ENCODE measurements at regions not wholly inside any gene's neighbourhood (a gene's known extent, or its start where the extent isn't known, plus 50 kb on each side); places are given as distances from the start of the nearest gene placed in this dataset.

DNA sequence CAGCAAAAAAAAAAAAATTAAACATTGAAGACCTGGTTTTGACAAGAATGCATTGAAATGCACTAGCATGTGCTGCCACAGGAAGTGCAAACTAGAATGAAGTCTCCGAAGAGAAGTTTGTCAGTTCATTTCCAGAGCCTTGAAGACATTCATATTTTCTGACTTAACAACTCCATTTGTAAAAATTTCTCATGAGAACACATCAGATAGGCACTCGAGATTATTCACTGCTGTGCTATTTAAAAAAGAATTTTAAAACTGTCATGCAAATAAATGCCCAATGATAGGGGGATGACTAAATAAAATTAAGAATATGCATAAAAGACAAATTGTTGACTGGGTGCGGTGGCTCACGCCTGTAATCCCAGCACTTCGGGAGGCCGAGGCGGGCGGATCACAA, 394.6 kb upstream of the JARID2 start:
- DNase-seq, result no peak

DNA sequence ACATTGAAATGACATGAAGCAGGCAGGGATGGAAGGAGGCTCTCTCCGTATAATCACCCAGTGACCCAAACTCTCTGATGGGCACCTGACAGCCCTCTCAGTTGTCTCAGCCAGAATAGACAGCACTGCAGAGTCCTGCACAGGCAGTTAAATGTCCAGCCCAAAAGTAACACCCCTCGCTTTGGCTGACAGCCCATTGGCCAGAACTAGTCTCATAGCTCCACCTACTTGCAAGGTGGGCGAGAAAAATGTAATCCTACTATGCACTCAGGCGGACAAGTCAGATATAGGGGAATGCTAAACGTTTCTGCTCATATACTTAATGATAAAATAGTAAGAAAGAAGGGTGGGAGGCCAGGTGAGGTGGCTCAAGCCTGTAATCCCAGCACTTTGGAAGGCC, 393.5 kb upstream of the JARID2 start:
- DNase-seq, result no peak

DNA sequence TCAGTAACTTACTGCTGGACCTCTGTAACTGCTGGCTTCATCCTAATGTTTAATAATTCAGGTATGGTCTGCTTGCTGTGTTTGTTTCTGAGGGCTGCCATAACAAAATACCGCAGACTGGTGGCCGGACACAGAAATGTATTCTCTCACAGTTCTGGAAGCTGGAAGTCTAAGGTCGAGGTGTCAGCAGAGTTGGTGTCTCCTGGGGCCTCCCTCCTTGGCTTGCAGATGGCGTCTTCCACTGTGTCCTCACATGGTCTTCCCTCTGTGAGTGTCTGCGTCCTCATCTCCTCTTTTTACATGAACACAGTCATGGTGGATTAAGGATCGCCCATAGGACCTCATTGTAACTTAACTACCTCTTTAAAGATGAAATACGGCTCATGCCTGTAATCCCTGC, 389.7 kb upstream of the JARID2 start:
- DNase-seq, result no peak

DNA sequence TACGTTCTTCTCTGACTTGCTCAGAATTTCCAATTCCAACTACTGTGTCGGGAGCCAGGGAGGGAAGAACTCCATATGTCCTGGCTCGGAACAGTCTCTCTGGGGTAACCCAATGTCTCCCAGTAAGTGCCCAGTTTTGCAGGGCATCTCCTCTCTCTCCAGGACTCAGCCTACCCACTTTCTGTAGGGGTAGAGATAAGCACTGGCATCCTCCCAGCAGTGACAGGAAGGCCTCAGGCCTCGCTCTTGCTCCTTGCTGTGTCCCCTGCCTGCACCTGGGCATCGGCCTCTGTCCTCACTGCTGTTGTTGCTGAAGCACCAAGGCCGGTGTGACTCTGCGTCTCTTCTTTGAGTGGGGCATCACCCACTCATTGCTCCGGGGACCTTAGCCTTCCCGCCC, 388.9 kb upstream of the JARID2 start:
- DNase-seq, result no peak

DNA sequence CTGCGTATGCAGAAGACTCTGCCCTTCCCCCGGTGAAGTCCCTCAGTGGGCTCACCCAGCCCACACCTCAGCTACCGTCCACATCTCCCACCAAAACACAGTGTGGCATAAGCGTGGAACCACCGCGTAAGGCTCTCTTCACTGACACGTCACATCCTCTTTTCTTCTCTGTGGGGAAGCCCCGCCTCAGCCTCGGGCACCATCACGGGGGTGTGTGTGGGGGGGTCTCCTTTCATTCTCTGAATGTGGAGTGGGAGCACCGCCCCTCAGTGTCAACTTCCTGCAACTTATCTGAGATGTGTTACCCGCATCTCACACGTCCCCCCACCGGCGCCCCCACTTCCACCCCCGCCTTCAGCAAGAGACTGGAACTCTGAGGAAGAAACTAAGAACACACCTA, 388.4 kb upstream of the JARID2 start:
- DNase-seq, result no peak

DNA sequence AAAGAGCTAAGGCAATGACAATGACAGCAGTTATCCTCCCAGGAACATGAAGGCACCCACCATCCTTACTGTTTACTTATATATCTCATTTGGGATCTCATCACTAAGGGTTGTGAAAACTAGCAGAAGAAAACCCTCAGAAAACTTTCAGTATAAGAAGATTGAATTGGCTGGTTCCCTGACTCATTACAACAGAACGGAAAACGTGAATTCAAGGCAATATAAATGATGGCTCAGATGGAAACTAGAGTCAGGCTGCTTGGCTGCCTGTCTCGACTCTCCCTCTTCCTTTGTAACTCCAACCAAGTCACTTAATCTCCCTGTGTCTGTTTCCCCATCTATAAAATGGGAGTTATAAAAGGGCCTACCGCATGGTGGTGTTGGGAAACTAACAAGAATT, 387.1 kb upstream of the JARID2 start:
- no peak for DNase-seq

DNA sequence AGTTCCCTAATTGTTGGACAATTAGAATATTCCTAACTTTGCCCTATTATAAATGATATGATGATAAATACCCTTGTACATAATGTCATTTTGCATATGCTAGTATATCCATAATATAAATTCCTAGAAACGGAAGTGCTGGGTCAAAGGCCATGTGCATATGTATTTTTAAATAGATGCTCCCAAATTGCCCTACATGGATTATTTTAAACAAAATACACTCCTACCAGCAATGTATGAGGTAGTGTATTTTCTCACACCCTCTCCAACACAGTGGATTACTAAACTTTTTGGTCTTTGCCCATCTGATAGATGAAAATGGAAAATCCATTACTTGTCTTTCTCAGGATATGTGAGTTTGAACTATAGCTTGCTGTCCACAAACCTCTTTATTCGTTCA, 385.1 kb upstream of the JARID2 start:
- no peak for DNase-seq

DNA sequence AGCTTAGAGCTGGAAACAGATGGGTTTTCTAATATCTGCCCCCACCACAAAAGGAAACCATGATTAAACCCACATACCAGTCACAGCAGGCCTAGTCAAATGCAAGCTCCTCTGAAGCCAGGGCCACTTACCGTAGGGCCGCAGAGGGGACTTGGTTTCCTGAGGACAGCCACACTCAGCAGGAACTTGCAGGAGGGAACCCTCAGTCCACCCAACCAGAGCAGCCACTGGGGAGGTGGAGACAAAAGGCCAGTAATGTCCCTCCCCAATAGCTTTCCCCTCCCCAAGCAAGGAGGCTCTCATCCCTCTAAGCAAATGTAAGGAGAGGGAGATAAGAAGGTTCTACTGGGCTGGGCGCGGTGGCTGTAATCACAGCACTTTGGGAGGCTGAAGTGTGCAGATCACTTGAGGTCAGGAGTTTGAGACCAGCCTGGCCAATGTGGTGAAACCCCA, 384.4 kb upstream of the JARID2 start:
- no peak for DNase-seq

DNA sequence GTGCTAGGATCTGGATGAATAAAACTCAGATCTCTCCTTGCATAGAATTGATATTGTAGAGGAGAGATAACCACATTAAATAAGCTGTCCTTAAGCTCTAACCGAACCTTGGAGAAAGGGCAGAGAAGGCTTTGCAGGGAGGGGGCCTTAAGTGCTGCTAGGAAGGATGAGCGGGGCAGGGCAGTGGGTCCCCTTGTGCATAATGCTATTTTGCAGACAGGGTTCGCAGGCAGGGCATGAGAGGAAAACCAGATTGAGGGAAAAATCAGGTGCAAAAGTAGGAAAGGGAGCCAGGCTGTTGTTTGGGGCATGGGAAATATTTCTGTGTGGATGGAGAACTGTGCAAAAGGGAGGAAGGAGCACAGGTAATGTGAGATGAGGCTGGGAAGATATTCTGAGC, 383.0 kb upstream of the JARID2 start:
- DNase-seq, result no peak

DNA sequence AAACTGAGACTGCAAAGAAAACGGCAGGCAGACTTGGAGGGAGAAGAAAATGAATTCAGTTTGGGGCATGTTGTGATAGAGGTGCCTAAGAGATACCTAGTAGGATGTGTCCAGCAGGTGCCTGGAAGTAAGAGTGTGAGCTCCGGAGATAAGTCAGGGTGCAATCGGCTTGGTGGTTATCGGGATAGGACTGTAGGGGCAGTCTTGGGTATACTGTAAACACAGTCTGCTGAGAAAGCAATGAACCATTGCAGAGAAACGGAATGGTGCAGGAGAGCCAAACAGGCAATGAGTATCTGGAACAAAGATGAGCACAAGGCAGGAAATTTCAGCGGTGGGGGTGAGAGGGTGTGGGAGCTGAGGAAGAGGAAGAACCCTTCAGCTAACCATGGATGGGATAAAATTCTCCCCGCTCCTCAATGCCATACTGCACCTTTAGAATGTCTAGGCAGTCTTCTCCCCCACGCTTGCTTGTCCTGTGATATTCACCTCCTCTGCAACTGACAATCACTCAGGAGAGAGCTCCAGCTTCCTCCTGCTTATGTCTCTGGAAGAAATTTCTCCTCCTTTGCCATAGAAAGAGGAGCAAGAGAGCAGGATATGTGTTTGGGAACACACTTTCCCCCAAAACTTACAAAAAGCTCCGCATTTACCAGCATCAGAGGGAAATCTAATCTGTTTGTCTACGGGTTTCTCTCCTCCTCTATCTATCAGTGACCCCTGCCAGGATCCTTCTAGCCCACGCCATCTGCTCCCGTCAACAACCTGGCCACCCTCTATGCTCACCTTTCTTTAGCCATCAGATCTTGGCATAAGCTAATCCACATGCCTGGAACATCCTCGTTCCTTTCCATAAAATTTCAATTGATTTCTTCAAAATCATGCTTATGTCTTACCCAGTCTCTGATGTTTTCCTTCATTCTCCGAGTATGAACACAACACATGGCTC, 381.7 kb upstream of the JARID2 start:
- no peak for DNase-seq

DNA sequence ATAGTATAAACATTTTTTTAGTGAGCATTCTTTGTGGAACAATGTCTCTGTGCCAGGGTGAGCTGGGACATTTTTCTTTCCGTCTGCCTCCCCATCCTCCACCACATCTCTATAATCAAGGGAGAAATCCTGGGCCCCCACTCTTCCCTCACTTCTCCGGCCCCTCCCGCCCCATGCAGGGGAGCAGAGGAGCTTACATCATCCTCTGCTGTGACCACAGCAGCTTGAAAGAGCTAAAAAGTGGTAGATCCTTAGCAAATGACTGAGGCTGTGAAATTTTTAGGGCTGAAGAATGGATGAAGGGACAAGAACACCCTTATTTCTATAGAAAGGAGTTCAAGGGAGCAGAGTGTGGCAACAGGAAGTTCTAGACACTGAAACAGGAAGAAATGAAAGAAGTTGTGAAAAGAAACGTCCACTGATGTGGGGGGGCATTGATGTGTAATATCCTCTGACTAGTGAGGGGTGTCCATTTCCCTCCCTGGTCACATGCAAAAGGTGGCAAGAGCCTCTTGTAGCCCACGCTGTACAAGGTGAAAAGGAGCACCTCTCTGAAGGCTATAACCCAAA, 380.3 kb upstream of the JARID2 start:
- no peak for DNase-seq

DNA sequence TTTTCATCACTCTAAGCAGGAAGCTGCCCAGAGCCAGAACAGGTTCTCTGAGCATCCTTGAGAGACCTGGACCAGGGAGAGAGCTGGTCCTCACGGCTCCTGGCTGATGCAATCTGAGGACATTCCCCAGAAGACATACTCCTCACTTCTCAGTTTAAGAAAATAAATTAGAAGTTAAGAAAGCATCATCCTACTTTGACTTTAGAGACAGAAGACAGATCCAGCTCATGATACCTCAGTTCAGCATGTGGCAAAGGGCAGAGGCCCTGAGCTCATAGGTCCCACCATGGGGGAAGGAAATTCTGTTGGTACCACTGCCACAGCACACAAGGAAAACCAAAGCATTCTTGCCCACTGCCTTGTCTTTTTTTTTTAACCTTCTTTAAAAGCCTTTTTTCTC, 378.1 kb upstream of the JARID2 start:
- no peak for DNase-seq

DNA sequence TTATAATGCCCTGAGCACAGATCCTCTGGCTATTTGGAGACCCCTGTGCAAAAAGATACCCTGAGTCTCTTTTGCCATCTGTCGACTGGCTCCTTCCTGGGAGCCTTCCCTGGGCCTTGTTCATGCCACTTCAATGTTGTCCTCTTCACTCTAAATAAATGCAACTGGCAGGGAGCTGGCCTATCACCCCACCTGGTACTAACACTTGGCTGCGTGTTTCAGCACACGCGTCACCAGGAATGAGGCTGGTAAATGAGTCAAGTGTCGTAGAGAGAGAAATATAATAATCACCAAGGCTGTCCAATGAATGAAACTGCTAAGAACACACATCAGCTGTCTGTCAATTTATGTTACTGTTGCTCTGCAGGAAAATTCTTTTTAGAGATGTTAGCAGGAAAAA, 374.6 kb upstream of the JARID2 start:
- no peak for DNase-seq

DNA sequence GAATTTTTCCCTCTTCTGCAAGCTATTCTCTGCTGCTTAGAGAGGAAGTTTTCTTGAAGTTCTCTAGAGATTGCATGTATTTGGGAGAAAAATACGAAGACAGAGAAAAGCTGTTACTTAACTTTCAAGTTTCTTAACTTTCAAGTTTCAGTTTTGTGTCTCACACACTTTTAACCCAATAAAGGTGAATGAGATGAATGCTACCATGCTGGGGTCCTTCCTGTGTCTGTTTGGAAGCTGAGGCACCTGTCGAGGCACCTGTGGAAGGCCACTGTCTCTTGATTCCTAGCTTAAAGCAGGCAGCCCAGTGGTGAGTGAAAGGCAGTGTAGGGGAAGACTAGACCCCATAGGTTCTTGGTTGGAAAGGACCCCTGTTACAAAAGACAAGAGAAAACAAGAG, 372.8 kb upstream of the JARID2 start:
- DNase-seq, result no peak

DNA sequence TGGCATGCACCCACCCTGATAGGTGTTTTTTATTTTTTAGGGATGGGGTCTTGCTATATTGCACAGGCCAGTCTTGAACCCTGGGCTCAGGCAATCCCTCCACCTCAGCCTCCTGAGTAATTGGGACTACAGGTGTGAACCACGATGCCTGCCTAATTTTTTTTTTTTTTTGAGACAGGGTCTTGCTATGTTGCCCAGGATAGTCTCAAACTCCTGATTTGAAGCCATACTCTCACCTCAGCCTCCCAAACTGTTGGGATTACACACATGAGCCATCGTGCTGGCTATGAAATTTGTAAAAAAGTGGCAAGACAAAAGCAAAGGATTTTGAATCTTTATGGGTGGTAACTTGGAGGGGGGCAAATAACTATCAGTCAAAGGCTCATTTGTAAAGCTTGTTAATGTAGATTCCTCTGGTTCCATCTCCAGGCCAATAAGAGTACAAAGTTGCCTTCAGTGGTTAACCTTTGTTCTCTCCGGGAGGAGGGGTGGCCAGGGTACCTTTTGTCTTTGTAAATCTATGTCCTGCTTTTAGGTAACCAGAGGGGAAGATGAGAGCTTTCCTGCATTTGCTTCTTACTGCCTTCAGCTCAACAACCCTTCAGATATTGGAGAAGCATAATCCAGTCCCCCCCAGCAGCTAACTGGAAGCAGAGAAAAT, 372.0 kb upstream of the JARID2 start:
- no peak for DNase-seq

DNA sequence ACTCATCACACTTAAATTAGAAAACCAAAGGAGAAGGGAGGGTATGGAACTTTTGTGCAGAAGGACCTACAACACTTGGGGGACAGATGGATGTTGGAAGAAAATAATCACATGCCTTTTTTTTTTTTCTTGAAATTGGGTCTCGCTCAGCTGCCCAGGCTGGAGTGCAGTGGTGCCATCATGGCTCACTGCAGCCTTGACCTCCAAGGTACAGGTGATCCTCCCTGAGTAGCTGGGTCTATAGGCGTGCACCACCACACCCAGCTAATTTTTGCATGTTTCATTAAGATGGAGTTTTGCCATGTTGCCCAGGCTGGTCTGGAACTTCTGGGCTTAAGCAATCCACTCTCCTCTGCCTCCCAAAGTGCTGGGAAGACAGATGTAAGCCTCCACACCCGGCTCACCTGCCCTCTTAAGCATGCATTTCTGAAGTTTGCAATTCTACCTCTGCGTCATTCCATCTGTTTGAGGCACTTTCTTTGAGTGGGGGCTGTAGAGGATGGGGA, 370.8 kb upstream of the JARID2 start:
- no peak for DNase-seq

DNA sequence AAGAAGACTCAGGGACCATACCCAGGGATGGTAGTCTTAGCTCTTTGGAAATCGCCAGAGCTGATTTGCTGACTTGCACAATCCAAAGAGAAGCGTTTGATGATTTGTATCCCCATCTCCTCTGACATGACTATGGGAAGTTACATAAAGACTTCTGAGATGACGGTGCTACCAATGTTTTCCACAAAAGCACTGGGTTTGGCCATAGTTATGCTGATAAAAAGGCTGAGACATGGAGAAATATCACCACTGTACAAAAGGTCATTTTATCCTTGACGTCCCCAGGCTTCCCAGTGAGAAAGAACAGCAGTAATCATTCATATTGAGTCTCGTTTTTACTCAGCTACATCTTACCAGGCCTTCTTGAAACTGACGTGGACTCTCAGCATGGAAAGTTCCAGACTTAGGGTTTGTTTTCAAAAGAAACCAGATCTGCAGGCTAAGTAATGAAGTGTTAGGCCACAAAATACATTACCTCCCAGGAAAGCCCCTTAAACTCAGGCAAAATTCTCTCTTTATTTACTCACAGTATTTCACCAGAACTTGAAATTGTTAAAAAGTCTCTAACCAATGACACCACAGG, 370.3 kb upstream of the JARID2 start:
- no peak for DNase-seq

DNA sequence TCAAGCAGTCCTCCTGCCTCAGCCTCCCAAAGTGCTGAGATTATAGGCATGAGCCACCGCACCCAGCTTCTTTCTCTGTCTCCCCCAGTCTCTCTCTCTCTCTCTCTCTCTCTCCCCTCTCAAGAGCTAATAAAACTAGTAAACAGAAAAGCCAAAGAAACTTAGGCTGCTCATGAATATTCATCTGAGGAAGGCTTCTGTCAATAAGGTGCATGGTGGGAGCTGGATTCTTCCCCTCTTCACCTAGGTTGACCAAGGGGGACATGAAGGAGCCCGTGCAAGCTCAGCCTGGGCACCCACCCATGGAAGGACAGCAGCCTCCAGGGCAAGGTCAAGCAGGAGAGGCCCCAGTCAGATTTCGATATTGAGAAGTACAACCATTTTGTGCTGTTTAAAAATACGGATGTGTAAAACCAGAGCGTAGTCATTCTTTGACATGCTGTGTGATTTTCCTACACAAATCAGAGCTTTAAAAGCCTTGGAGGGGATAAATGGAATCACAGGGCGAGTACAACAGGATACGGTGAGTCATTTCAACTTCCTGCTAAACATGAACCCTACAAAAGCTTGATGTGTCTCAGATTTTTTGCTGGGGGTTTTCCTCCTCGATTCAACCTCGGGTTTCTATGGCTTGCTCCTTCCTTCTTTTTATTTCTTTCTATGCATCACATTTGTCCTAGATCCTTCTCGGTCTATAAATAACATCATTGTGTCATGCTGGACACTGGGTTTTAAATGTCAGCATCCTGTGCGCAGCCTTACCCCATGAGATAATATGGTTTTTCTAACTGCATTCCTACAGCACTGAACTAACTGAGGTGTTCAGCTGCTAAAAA, 368.9 kb upstream of the JARID2 start:
- no peak for DNase-seq

DNA sequence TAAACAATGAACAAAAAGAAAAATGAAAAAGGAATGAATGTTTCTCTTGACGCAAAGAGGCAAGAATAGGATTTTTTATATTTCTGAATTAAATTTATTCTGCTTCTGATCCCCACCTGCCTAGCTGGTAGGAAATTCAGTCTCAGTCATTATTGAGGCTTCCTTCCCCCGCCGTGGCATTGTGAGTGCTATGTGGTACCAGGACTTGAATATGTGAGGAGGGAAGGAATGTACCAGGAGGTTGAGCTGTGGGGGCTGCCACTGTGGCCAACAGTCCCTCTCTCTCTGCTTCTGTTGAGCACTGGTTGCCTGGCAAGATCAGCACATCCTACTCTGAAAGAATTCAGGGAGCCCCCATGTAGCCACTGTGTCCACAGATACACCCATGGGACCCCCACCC, 368.1 kb upstream of the JARID2 start:
- no peak for DNase-seq

DNA sequence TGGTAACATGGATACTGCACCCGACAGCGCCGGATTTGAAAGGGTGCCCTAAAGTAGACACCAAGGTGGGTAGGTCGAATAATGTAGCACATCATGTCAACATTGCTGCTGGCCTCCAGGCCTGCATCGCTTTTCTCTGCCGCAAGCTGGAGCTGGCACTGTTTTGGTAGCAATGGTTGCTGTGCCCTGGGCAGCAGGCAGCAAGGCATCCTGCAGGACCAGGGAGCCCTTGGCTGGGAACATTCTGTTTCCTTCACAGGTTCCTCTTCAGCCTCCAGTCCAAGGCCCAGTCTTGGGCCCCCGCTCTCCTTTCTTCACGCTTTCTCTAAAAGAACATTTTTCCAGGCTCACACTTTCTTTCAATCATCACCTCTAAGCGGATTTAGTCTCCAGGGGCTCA, 365.8 kb upstream of the JARID2 start:
- no peak for DNase-seq

DNA sequence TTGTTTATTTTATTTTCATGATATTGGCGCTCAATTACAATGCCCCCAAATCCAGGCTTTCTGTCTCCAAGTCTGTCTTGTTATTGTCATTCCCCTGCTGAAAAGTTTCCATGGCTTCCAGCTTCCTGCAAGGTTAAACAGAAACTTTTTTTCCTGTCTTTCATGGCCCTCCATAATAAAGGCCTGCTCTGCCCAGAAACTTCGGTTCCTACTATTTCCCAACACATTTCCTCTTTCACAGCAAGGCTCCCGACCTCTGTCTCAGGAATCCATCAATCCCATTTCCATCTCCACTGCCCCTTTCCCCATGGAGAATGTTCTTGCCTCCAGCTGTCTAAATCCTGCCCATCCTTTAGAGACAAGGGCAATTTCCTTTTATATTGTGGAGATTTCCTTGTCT, 365.2 kb upstream of the JARID2 start:
- DNase-seq, result no peak

DNA sequence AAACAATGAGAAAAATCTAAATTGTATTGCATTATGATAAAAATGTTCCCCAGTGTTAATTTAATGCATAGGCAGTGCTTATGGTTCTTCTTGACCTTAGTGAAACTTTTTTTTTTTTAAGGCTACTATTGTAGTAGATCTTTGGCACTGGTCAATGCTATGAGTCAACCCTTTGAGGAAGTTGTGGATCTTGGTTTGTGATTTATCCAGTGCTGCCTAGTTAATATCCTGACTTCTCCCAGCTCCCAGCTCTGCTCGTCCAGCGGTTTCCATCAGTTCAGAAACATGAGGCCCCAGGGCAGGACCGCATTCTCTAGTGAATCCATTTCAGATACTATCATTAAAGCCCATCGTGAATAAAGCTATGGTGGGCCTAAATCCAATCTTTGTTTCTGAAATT, 364.5 kb upstream of the JARID2 start:
- DNase-seq, result no peak
